GM13977 (cell line): ENCODE measurements at regions not wholly inside any gene's neighbourhood (a gene's known extent, or its start where the extent isn't known, plus 50 kb on each side); places are given as distances from the start of the nearest gene placed in this dataset.

Experiments used
- DNase-seq: peaks from one replicate; pipeline ENCODE4 v3.0.0; 2012; ENCODE audit warnings: low spot score
- CTCF ChIP-seq: IDR thresholded peaks from 2 replicates; pipeline ENCODE4 v1.5.1; 2012; ENCODE audit warnings: mild to moderate bottlenecking, control low read depth; ENCODE audit not compliant: insufficient read depth; ENCODE audit errors: extremely low read depth, missing control alignments
- in situ Hi-C: fragments of 300-500 bp; cut with MboI; formaldehyde crosslinking; loops from one replicate; pipeline ENCODE4 v1.12.0; 2022; ENCODE audit warnings: low sequenced_read_pairs, low pct_unique_long_range_greater_than_20kb, mixed read lengths, inconsistent platforms; ENCODE audit not compliant: unreplicated experiment

- no peak for TF ChIP-seq CTCF
- in situ Hi-C loops, result no loop called here
- DNase-seq, result no peak
Measured at GRCh38 chr6:148617530-148617929, 129.3 kb upstream of the UST start.

GRCh38 chr6:148619891-148620290, 126.9 kb upstream of the UST start:
- no peak for TF ChIP-seq CTCF
- DNase-seq, result no peak
- in situ Hi-C loops, result no loop called here

- in situ Hi-C loops, result no loop called here
- TF ChIP-seq CTCF, result no peak
- DNase-seq, result peak; percentile 24
Measured at GRCh38 chr6:148620579-148621298, 126.1 kb upstream of the UST start.

GRCh38 chr6:148625609-148626008, 121.2 kb upstream of the UST start:
- no peak for DNase-seq
- in situ Hi-C loops, result no loop called here
- TF ChIP-seq CTCF, result no peak

- in situ Hi-C loops, result no loop called here
- DNase-seq, result no peak
Measured at GRCh38 chr6:148628251-148628650, 118.6 kb upstream of the UST start.

GRCh38 chr6:148629181-148629580, 117.6 kb upstream of the UST start:
- in situ Hi-C loops, result no loop called here
- TF ChIP-seq CTCF, result no peak
- DNase-seq, result no peak

More at GRCh38 chr6:148628251-148628650, 118.6 kb upstream of the UST start:
- TF ChIP-seq CTCF, result no peak
